ENCODE measurements at regions not wholly inside any gene's neighbourhood (a gene's known extent, or its start where the extent isn't known, plus 50 kb on each side); places are given as distances from the start of the nearest gene placed in this dataset.

DNA sequence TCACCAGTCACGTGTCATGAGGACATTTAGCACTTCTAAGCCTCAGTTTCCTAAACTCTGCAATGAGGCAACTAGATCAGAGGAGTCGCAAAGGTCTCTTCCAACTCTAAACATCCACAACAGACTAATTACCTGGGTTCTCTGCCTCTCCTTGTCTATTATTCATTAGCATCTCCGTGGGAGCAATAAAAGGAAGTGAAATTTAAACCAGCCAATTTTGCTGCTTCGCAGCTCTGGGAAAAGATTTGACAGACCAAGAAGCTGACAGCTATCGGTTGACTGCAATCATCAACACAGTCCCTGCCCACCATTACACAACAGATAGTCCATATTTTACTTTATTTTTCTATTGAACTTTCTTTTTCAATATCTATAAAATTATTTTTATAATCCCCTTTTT, 308.9 kb downstream of the NR2F1-AS1 start:
- no peak for TF ChIP-seq EP300 (IDR thresholded peaks at IDR 0.05; ENCODE audit: low read depth)
- no peak for TF ChIP-seq POLR2AphosphoS5 (IDR thresholded peaks at IDR 0.05)
- TF ChIP-seq, protein P1, sequence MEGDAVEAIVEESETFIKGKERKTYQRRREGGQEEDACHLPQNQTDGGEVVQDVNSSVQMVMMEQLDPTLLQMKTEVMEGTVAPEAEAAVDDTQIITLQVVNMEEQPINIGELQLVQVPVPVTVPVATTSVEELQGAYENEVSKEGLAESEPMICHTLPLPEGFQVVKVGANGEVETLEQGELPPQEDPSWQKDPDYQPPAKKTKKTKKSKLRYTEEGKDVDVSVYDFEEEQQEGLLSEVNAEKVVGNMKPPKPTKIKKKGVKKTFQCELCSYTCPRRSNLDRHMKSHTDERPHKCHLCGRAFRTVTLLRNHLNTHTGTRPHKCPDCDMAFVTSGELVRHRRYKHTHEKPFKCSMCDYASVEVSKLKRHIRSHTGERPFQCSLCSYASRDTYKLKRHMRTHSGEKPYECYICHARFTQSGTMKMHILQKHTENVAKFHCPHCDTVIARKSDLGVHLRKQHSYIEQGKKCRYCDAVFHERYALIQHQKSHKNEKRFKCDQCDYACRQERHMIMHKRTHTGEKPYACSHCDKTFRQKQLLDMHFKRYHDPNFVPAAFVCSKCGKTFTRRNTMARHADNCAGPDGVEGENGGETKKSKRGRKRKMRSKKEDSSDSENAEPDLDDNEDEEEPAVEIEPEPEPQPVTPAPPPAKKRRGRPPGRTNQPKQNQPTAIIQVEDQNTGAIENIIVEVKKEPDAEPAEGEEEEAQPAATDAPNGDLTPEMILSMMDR (IDR thresholded peaks at IDR 0.05) = no peak
- no peak for TF ChIP-seq POLR2A (IDR thresholded peaks at IDR 0.05)
